ENCODE measurements at regions not wholly inside any gene's neighbourhood (a gene's known extent, or its start where the extent isn't known, plus 50 kb on each side); places are given as distances from the start of the nearest gene placed in this dataset.
"Not testable (repeated sequence)": the region's sequence is repeated elsewhere in the genome, so short reads cannot be mapped to it uniquely, and the experiment has no call there.

DNA sequence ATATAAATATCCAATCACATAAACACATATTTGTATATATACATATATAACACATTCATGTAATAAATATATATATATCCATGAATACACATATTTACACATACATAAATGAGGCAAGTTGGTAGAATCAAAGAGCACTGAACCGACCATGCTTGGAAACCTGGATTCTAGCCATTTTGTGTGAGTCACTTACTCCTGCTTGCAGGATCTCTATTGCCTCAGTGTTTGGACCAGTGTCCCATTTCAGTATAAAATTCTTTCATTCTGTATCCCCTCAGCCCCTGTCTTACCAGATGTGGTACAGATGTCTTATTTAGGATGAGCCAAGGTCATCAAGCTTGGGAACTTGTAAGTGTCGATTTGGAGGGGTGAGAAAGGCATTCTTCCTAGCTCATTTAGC lies 391.4 kb upstream of the FRG2C start:
- TF ChIP-seq JUND (IDR thresholded peaks at IDR 0.05; ENCODE audit: low read depth): no peak
- in situ Hi-C loops (cut with HindIII; ENCODE audit: low pct_unique_long_range_greater_than_20kb, low sequenced_read_pairs): no loop called here
- DNase-seq (ENCODE audit: low read depth in 1 of 2, low spot score in 1 of 2): no peak

DNA sequence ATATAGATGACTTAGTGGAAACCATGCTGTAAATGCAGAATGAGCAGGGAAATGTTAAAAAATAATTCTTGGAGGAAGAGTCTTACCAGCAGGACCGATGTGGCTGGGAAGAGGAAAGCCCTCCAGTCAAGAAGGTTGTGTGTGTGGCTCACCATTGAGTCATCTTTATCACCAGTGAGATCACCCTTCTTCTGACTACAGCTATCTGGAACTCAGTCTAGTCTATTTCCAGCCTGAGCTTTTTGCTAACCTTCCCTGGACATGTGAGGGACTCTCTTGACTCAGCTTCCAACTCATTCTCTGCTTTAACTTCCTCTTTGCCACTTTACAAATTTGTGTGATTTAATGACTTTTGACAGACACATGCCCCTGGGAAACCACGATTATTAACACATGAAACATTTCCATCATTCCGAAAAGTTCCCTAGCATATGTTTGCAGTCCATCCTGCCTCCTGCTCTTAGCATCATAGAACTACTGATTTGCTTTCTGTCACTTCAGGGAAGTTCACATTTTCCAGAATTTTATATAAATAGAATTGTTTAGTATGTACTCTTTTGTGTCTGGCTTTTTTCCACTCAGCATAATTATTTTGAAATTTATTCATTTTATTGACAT lies 378.5 kb upstream of the FRG2C start:
- in situ Hi-C loops (cut with HindIII; ENCODE audit: low pct_unique_long_range_greater_than_20kb, low sequenced_read_pairs); DNase-seq (ENCODE audit: low read depth in 1 of 2, low spot score in 1 of 2): not testable (repeated sequence)

DNA sequence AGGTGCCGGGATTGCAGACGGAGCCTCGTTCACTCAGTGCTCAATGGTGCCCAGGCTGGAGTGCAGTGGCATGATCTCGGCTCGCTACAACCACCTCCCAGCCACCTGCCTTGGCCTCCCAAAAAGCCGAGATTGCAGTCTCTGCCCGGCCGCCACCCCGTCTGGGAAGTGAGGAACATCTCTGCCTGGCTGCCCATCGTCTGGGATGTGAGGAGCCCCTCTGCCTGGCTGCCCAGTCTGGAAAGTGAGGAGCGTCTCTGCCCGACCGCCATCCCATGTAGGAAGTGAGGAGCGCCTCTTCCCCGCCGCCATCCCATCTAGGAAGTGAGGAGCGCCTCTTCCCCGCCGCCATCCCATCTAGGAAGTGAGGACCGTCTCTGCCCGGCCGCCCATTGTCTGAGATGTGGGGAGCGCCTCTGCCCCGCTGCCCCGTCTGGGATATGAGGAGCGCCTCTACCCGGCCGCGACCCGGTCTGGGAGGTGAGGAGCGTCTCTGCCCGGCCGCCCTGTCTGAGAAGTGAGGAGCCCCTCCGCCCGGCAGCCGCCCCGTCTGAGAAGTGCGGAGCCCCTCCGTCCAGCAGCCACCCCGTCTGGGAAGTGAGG lies 375.1 kb upstream of the FRG2C start:
- in situ Hi-C loops (cut with HindIII; ENCODE audit: low pct_unique_long_range_greater_than_20kb, low sequenced_read_pairs); DNase-seq (ENCODE audit: low read depth in 1 of 2, low spot score in 1 of 2): not testable (repeated sequence)

DNA sequence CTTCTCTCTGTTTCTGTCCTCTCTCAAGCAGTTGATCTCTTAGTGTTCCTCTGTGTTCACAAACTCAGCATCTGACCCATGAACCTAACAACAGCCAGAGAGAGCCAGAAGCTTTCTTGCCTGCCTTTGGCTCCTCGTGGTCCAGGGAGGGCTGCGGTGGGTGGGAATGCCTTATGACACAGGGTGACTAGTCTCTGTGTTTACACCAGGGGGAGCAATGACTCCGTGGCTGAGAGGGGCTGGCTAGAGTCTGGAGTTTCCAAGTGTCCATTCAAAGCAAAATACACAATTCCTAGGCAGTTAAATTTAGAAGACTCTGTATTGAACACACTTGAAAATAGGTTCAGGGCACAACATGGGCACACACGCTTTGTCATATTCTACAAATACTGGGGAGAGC lies 370.0 kb upstream of the FRG2C start:
- no peak for TF ChIP-seq JUND (IDR thresholded peaks at IDR 0.05; ENCODE audit: low read depth)
- in situ Hi-C loops (cut with HindIII; ENCODE audit: low pct_unique_long_range_greater_than_20kb, low sequenced_read_pairs): no loop called here
- peak; percentile 31 to 41 for DNase-seq (ENCODE audit: low read depth in 1 of 2, low spot score in 1 of 2)

DNA sequence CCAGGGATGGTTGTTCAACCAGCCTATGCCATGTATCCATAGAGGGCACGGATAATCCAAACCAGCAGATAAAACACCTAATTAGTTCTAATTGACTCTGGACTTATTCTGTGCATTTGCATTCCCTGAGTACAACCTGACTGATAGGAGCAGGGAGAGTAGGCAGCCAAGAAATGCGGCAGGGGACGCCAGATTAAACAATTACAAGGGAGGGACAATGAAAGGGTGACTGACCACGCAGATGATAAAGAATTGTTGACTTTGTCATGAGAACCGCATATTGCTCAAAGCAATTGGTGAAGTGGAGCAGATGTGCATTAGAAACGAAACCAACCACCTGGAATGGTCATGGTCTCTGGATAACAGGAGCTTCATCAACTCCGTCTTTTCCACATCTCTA lies 369.1 kb upstream of the FRG2C start:
- no peak for TF ChIP-seq JUND (IDR thresholded peaks at IDR 0.05; ENCODE audit: low read depth)
- DNase-seq (ENCODE audit: low read depth in 1 of 2, low spot score in 1 of 2): no peak
- in situ Hi-C loops (cut with HindIII; ENCODE audit: low pct_unique_long_range_greater_than_20kb, low sequenced_read_pairs): no loop called here

DNA sequence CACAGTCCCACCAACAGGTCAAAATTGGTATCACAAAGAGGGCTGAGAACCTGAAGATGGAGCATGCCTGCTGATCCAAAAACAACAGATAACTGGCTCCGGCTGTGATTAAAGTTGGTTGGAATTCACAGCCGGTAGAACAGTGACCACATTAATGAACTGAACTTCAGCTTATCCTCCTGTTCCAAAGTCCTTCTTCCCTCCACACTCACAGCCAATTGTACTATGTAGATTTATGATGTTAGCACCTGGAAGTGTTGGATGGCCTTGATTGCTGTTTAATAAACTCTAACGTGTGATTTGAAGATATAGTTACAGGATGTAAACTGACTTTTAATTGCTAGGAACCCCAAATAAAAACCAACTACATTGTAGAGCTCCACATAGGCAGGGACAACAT lies 367.3 kb upstream of the FRG2C start:
- in situ Hi-C loops (cut with HindIII; ENCODE audit: low pct_unique_long_range_greater_than_20kb, low sequenced_read_pairs): no loop called here
- no peak for DNase-seq (ENCODE audit: low read depth in 1 of 2, low spot score in 1 of 2)
- TF ChIP-seq JUND (IDR thresholded peaks at IDR 0.05; ENCODE audit: low read depth): no peak

DNA sequence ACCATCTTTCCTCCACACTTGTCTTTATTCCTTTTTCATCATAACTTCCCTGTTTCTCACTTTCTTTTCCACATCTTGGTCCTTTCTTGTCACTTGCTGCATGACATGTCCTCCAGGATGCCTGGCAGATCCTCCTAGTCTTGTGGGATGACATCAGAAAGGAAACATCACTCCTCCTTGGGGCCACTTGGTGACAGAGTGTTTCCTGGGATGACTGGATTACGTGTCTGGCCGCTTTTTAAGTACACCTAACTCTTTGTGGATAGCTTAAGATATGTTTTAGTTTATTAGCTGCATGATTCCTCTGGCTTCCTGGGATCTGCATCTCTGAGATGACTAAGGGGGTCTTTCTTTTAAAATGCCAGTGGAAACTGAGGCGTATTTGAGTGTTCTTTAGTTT lies 363.5 kb upstream of the FRG2C start:
- no peak for DNase-seq (ENCODE audit: low read depth in 1 of 2, low spot score in 1 of 2)
- no peak for TF ChIP-seq JUND (IDR thresholded peaks at IDR 0.05; ENCODE audit: low read depth)
- in situ Hi-C loops (cut with HindIII; ENCODE audit: low pct_unique_long_range_greater_than_20kb, low sequenced_read_pairs): no loop called here

DNA sequence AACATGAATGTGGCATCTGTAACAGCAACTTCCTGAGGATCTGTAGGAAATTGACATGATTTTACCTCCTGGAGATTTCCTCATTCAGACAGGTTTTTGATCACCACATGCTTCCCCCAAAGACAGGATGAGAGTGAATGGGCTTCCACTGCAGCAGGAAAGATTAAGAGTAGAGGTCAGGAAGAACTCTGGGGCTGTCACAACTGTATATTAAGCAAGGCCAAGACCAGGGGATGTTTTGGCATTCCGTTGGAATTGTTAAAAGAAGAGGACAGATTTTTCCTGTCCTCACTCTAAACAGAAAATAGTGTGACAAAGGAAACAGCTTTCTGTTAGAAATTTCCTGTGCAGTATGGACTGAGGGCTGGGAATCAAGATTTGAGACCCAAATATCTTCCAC lies 363.1 kb upstream of the FRG2C start:
- in situ Hi-C loops (cut with HindIII; ENCODE audit: low pct_unique_long_range_greater_than_20kb, low sequenced_read_pairs); DNase-seq (ENCODE audit: low read depth in 1 of 2, low spot score in 1 of 2): not testable (repeated sequence)

DNA sequence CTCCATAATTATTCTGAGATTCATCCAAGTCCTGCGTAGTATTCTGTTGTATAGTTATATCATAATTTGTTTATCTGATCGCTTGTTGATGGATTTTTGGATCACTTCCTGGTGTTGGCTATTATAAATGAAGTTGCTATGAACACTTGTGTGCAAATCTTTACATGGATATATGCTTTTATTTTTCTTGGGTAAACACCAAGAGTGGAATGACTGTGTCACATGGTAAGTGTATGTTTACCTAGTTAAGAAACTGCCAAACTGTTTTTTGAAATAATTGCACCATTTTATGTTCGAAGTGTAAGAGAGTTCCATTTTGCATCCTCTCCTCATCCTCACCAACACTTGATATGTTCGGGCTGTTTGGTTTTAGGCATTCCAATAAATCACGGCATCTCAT lies 360.4 kb upstream of the FRG2C start:
- in situ Hi-C loops (cut with HindIII; ENCODE audit: low pct_unique_long_range_greater_than_20kb, low sequenced_read_pairs): no loop called here
- no peak for TF ChIP-seq JUND (IDR thresholded peaks at IDR 0.05; ENCODE audit: low read depth)
- no peak for DNase-seq (ENCODE audit: low read depth in 1 of 2, low spot score in 1 of 2)

DNA sequence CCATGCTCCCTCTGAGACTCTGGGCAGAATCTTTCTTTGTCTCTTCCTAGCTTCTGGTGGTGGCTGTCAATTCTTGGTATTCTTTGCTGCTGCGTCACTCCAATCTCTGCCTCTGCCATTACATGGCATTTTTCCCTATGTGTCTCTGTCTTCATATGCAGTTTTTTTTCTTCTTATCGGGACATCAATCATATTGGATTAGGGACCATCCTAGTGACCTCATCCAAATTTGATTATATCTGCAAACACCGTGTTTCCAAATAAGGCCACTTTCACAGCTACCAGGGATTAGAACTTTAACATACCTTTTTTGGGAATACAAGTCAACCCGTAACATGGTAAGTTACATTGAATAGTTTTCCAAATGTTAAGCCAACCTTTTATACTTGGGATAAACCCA lies 358.2 kb upstream of the FRG2C start:
- DNase-seq (ENCODE audit: low read depth in 1 of 2, low spot score in 1 of 2): no peak
- TF ChIP-seq JUND (IDR thresholded peaks at IDR 0.05; ENCODE audit: low read depth): no peak
- in situ Hi-C loops (cut with HindIII; ENCODE audit: low pct_unique_long_range_greater_than_20kb, low sequenced_read_pairs): no loop called here

DNA sequence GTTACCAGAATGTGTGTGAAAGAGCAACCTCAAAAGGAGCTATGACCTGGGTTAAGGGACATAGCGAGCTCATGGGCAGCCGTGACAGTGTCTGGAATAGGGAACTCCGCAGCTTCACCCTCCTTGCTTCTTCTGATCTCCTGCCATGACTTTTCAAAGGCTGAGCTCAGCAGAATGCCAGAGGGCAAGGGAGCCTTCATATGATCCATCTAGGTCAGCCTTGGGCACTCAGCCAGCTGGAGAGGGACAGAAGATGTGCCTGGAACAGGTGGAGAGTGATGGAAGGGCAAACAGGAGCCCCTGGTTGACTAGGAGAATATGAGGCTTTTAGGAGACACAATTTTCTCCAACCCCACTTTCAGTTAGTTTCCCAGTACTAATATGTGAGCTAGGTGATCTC lies 352.8 kb upstream of the FRG2C start:
- DNase-seq (ENCODE audit: low read depth in 1 of 2, low spot score in 1 of 2); in situ Hi-C loops (cut with HindIII; ENCODE audit: low pct_unique_long_range_greater_than_20kb, low sequenced_read_pairs): not testable (repeated sequence)

DNA sequence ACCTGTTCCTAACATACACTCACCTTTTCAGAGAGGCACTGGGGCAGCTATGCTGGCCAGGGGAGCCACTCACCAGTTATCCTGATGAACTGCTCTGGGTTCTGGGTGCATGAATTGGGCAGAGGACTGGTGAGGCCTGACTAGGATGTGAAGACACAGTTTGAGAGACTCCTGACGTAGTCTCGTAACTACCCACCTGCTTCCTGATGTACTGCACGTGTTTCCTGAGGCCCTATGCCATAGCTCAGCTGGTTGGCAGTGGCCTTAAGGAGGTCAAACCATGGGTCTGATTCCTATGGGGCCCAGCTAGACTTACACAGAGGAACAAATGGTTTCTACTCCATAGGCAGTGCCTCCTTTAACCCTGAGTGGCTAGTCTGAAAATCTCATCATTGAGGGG lies 351.7 kb upstream of the FRG2C start:
- DNase-seq (ENCODE audit: low read depth in 1 of 2, low spot score in 1 of 2); in situ Hi-C loops (cut with HindIII; ENCODE audit: low pct_unique_long_range_greater_than_20kb, low sequenced_read_pairs): not testable (repeated sequence)

DNA sequence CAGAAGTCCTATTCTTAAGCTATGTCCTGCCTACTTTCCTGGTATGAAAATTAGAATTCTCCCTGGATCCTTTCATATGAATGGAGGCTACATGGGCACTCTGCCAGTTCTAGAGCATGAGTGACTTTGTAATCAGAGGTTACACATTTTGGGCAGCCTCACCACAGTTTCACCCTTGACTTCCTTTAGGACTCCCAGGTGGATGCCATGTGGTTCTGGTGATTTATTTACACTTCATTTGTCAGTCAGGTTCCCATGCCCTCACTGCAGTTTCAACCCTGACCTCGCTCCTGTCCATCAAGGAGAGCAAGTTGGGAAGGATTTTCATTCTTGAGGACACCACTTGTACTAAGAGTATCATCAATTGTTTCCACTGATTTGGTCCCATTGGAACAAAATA lies 344.4 kb upstream of the FRG2C start:
- in situ Hi-C loops (cut with HindIII; ENCODE audit: low pct_unique_long_range_greater_than_20kb, low sequenced_read_pairs); DNase-seq (ENCODE audit: low read depth in 1 of 2, low spot score in 1 of 2): not testable (repeated sequence)

DNA sequence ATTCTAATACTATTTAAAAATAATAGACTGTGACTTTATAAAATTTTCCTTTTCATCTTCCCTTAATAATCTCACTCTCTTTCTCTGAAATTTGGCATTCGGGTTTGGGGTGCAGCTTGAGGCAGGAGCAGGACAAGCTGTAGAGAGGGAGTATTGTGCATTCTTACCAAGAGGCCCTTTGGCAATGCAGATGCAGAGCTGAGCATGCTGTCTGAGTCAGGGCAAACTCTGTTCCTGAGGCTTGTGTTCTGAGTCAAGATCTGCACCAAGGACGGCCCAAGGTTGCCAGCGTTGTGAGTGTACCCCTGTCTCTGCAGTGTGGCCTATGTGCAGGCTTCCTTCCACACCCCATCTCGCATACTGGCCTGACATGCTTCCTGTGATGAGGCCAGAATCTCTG lies 343.8 kb upstream of the FRG2C start:
- no peak for DNase-seq (ENCODE audit: low read depth in 1 of 2, low spot score in 1 of 2)
- in situ Hi-C loops (cut with HindIII; ENCODE audit: low pct_unique_long_range_greater_than_20kb, low sequenced_read_pairs): no loop called here
- TF ChIP-seq JUND (IDR thresholded peaks at IDR 0.05; ENCODE audit: low read depth): no peak
